NK-92 treated with Interleukin-12 subunit alpha and Interleukin-12 subunit beta, amount 100 ng/mL, for 24 hours (cell line): ENCODE measurements at regions not wholly inside any gene's neighbourhood (a gene's known extent, or its start where the extent isn't known, plus 50 kb on each side); places are given as distances from the start of the nearest gene placed in this dataset.

Source experiments
- DNase-seq: peaks from one replicate; lab custom pipeline; 2025; lab: John Stamatoyannopoulos, UW

DNA sequence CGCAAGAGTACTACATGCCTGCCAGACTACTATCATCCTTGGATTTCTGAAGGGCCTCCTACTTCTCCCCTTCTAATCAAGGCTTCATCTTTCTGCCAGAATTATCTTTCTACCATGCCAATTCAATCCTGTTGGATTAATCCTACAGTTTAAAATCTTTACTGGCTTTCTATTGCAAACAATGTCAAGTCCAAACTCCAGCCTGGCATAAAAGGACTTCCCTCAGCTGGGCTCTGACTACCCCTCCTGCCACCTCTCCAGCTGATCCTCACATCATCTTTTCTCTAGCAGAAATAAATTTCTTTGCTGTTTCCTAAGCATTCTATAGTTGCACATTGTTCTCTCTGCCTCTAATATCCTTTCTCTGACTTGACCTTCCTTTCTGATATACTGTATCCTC, 119.7 kb upstream of the RAD23B start:
- DNase-seq = no peak

DNA sequence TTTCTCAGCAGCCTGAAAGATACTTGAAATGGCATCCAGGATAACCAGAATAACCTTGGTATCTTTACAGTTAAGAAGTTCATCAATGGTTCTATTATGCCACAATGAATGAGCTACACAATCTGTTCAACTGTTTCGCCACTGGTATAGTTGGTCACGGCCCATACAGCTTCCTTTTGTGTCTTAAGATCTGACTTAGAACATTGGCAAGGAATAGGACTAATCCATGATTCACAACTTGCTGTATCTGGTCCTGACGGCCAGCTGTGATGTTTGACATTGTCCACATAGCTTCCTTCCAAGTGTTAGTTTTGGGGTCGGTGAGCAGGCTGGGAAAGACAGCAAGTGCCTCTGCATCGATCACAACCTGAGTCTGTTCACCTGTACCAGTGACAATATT, 113.3 kb upstream of the RAD23B start:
- no peak for DNase-seq

DNA sequence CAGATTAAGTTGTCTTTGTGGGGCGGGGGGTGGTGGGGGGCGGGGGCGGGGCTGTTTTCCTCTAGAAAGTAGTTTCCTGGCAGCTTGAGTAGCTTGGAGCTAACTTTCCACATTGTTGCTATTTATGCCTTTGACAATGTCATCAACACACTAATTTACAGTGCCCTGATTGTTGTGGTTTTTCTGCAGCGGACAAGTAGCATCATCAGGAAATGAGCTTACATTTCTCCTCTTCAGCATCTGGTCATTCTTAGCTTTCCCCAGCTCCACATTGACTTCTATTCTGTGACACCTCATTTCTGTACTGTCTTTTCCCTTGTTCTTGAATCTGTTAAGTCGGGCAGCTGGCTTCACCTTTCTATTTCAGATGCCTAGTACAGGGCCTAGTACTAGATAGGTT, 112.3 kb upstream of the RAD23B start:
- DNase-seq = no peak

DNA sequence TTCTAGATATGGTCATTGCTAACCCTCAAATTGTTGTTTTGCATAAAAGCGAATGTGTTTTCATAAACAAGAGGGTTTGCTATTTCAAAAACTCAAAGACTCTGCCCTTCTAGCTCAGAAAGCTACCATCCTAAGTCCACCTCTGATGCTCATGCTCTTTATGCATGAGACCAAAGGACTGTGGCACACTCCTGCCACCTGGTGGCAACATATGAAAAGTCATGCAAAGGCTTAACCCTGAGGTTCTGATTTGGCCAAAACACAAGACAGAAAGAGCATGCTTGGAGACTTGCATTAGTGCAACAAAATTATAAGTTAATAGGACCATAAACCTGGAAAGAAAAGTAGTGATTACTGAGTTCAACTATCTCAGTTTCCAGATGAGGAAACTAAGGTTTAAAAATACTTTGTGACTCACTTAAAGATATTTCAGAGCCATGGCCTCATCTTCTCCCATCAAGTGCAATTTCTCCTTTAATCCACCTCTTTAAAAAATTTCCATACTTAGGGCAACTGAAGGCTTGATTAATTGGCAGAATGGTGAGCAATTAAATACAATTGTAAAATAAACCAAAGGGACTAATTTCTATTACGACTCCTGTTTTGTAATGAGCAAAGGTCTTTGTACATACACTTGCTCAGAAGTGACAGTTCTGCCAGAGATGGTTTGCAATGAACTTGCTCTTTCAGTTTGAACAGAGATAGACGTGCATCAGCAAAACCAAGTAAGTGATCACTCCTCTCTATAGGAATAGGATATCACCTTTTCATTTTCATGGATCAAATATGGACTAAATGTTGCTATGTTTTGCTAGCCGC, 110.7 kb upstream of the RAD23B start:
- peak; percentile 52 for DNase-seq

DNA sequence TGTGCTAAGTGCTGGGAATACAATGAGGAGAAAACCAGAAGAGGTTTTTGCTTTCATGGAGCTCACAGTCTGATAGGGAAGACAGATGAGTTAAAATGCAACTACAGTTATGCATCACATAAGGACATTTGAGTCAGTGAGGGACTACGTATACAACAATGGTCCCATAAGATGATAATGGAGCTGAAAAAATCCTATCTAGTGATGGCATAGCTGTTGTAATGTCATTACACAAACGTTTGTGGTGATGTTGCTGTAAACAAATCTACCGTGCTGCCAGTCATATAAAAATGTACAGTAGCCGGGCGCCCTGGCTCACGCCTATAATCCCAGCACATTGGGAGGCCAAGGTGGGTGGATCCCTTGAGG, 110.1 kb upstream of the RAD23B start:
- DNase-seq = no peak

DNA sequence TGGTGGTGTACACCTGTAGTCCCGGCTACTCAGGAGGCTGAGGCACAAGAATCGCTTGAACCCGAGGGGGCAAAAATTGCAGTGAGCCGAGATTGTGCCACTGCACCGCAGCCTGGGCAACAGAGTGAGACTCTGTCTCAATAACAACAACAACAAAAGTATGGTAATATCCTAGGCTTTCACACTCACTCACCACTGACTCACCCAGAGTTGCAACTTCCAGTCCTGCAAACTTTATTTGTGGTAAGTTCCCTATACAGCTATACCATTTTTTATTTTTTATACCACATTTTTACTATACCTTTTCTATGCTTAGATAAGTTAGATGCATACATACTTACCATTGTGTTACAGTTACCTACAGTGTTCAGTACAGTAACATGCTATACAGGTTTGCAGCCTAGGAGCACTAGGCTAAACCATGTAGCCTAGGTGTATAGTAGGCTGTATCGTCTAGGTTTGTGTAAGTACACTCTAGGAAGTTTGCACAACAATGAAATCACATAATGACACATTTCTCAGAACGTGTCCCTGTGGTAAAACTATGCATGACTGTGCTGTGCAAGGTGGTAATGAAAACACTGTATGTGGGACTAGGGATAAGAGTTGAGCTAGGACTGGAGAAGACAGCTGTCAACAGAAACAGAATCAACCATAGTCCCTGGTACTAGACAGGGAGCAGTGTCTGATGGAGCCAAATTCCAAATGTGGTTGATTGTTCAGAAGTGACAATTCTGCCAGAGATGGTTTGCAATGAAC, 109.5 kb upstream of the RAD23B start:
- no peak for DNase-seq

DNA sequence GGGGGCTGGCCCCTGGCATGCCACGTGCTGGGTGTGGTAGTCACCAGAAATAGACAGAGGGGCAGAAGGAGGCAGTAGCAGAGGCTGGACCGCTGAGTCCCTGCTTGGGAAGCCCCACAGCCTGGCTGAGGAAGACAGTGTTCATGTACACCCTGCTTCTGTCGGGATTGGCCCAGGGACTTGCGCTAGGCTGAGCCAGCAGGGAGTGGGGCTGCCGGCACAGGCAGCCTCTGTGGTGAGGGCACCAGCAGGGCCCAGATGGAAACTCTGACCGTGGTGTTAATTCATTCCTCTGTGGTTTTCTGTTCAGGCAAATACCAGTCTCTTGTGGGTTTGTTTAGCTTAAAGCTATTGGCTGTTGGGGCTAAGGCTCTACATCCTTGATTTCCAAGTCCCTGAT, 108.6 kb upstream of the RAD23B start:
- DNase-seq = peak; percentile 76

DNA sequence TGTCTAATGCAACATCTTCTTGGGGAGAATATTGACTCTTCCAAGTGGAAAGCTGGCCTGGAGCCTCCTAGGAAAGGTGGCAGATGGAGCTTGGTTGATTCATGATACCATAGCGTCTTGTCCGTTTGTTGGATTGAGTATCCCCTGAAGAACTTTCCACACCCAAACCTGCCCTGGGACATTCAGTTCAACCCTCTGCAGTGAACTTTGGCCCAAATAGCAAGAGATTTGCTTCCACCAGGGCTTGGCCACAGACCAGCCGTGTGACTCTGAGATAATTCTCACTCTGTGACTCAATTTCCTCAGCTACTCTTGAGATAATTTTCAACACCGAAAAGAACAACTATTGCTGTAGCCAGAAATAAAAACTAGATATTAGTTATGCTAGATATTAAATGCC, 108.0 kb upstream of the RAD23B start:
- peak; percentile 59 for DNase-seq

DNA sequence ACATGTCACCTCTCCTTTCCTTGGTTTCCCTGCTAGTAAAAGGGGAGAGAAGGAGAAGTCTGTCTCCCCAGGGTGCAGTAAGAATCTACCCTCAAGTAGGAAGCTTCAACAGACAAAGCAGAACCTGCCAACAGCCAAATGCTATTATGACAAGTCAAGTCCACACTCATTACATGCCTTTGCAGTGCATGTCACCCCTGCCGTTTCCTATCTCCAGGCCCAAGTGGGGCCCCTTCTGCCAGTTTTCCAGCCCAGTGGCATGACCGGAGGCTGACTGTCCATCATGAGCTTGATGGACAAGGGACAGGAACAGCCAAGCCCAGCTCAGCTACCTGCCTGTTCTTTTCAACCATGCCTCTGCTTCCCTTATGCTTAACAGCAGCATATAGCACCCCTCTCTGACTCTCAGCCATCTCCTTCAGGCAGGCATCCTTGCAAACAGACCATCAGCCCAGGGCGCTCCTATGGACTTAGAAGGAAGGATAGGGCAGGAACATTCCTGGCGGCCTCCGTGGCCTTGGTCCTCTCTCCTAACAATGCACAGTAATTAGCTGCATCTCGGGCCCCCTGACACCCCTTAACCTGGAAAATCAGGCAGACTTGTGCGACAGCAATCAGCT, 107.2 kb upstream of the RAD23B start:
- no peak for DNase-seq

DNA sequence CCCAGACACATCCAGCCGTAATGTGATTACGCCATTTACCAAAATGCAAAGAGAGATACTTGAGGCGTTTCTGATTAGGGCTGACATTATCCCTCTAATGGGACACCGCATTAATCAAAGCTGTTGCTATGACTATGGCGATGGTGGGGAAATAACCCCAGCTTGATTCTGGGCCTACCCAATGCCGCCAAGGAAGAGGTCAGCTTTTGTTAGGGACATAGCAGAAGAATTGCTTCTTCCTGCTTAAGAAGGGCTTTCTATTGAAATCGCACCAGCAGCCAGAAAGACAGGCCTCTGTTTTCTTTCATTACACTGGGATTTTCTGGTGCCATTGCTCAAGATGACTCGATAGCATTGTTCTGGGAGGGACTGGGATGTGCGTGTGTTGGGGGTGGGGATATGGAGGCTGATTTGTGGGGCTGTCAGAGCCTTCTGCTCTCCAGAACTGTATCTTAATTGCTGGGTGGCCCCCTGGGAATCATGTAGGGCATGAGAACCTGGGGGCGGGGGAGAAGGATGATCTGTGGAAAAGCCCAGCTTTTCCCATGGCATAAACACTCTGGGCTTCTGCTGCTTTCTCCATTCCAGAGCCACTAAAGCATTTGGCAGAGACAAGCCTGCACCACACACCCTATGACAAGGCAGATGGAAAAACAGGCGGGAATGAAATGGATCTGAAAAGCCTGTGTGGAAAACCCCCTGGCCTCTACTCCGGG, 106.5 kb upstream of the RAD23B start:
- DNase-seq = no peak

DNA sequence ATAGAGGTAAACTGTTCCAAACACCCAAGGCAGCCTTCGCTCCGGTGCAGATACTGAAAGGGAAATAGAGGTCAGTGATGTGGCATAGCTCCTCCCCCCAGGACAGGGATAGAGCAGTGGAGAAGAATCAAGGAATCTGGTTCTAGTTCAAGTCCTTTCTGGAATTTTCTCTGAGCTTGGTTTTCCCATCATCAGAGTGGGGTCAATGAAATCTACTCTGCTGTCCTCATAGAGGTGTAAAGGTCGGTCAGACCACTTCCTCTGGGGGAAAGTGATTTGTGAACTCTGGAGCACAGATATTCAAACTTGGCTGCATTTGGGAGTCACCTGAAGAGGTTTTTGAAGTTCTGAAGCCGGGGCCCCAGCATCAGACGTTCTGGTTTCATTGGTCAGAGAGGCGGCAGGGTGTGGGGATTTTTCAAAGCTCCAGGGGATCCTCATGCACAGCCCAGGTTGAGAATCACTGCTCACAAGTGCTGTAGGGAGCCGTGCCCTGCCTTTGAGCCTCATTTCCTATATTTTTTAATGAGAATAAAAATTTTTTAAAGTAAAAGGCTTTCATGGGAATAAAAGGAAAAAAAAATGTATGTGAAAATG, 105.7 kb upstream of the RAD23B start:
- DNase-seq = no peak

DNA sequence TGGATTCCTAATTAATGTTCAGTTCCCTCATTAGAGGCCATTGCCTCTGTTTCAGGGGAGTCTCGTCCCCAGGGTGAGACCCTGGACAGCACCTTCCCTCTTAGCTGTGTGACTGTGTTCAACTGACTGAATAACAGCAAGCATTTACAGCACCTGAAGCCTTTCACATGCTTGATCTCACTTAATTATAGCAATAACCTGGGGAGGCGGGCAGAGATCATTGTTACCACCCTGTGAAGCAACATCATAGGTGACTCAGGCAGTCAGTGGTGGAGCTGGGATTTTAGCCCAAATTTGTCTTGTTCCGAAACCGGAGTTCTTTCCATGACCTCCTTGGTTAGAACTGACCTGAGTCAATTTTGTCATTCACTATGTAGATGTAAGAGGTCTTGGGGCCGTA, 105.2 kb upstream of the RAD23B start:
- no peak for DNase-seq

DNA sequence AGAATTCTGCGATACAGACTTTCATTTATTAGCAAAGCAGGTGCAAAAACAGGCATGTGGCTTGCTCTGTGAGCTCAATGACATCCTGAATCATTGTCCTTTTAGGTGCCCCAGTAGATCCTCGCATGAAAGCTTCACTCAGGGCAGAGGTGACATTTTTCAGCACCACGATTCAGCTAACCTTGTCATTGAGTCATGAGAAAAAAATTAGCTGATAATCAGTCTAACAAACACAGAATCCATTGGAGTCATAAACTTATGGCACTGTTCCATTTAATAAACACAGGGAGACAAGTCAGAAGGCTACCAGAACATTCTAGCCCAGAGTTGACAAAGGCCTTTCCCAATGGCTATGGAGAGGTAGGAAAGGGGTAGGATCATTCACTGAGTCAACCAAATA, 104.8 kb upstream of the RAD23B start:
- DNase-seq = no peak

DNA sequence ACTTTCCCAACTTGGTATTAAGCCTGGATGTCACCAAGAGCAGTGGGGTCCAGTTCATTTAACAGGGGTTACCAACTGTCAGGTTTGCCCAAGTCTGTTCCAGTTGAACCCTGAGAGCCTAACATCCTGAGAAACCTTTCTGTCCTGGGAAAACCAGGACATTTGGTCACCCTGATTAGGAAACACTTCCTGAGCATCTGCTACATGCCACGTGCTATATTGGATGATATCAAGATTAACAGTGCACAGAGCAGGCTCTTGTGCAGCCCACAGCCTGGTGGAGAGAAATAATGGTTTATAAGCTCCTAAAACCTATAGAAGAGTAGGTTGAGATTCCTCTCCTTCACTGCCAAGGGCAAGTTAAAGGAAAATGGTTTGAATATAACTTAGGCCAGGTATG, 102.9 kb upstream of the RAD23B start:
- DNase-seq = no peak

DNA sequence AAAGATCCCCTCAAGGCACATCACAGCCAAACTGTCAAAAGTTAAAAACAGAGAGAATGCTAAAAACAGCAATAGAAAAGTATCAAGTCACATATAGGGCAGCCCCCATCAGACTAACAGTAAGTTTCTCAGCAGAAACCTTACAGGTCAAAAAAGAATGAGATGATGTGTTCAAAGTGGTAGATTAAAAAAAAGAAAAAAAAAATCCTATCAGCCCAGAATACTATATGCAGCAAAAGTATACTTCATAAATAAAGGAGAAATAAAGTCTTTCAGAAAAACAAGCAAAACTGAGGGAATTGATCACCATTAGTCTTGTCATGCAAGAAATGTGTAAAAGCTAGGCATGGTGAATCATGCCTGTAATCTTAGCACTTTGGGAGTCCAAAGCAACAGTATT, 99.9 kb upstream of the RAD23B start:
- no peak for DNase-seq

DNA sequence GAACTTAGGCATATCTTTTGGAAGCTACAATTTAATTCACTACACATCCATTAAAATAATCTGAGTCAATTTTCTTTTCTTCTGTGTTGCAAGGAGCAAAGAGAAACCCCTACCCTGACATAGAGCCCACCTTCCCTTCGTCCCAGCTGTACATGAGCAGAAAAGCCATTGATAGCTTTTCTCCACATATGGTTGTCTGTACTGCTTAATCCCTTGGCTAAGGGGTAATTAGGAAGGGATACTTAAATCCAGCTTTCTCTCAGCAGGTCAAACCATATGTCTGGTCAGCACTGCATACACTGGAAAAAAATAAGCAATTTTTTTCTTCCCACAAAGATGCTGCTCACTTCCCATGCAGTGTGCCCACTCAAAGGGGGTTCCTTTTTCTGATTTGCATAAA, 94.7 kb upstream of the RAD23B start:
- no peak for DNase-seq

DNA sequence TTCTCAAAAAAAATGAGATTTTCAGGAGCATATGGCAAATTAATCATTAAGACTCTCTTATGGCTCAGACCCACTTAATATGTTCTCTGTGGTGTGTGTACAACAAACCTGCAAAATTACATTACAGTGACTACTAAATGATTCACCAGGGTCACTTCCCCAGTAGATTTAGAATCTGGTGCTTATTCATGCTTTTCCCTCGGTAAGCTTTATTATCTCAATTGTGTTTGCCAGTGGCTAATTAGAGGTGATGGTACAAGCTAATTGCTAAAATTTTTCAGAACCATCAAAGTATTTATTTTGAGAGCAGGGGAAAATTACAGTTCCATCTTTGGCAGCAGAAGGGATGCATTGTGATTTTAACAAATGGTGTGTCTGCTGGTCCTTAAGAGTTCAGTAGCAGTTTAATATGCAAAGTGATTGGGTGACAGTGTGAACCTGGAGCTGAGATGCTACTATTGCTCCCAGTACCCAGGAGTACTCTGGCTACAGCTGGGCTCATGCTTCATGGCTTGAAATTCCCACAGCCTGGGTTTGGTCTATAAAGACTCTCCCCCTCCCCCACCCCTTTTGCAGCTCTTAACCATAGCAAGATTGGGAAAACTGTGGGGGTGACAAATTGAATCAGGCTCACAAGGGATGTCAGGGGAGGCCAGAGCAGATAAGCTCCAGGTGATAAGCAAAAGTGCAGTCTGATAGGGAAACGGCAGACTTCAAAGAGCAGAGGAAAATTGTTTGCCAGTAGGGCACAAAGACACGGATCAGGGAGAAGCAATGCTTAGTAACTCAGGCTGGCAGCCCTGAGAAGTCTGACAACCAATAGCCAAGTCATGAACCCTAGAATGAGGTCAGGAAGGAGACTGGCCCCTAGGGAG, 92.8 kb upstream of the RAD23B start:
- no peak for DNase-seq

DNA sequence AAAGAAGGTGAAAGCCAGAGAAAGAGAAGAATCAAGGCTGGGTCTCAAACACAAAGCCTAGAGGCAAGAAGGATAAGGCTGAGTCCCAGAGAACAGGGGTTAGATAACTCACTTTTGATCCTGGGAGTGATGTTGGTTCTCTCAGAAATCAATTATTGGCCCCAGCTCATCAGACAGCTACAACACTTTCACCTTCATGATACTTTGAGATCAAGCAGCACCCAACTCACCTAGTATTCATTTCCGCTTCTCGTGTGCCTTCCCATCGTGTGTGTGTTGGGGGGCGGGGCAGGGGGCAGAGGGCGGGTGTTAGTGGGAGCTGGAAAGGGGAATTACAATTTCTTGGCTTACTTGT, 92.2 kb upstream of the RAD23B start:
- no peak for DNase-seq

DNA sequence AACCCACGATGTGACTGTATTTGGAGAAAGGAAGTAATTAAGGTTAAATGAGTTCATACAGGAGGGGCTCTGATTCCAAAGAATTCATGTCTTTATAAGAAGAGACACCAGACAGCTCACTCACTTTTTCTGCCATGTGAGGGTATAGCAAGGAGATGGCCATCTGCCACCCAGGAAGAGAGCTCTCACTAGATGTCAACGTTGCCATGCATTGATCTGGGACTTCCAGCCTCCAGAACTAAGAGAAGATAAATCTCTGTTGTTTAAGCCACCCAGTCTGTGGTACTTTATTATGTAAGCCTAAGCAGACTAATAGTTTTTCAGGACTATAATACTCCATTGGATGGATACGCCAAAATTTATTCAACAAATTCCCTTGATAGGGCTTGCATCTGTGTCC, 89.8 kb upstream of the RAD23B start:
- no peak for DNase-seq

DNA sequence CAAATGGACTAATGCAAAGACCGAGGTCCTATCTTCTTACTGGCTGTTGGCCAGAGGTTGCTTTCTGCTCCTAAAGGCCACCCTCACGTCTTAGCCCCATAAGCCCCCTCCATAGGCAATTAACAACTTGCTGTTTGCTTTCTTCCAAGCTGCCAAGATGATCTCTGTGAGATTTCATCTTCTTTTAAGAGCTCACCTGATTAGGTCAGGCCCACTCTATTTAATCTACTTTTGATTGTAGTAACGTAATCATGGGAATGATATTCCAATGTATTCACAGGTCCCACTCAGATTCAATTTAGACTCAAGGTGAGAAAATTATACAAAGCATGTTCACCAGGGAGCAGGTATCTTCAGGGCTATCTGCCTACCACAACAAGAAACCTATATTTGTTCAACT, 84.4 kb upstream of the RAD23B start:
- DNase-seq = no peak

DNA sequence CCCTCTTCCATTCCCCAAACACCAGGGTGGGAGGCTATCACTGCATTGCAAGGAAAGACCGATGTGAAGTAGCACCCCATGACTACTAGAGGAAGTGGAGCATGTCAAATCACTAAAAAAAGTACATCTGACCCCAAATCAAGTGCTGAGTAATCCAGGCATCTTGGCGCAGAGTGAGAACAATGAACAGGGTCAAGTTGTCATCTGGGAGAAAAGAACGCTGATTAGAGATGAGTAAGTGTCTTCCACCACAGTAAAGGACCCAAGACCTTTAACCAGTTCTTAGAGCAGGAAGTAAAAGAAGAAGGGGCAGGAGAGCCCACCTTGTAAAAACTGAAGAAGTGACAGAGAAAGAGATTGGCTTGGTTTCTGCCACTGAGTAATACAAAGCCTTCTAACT, 75.0 kb upstream of the RAD23B start:
- no peak for DNase-seq
